ENCODE measurements at regions not wholly inside any gene's neighbourhood (a gene's known extent, or its start where the extent isn't known, plus 50 kb on each side); places are given as distances from the start of the nearest gene placed in this dataset.

DNA sequence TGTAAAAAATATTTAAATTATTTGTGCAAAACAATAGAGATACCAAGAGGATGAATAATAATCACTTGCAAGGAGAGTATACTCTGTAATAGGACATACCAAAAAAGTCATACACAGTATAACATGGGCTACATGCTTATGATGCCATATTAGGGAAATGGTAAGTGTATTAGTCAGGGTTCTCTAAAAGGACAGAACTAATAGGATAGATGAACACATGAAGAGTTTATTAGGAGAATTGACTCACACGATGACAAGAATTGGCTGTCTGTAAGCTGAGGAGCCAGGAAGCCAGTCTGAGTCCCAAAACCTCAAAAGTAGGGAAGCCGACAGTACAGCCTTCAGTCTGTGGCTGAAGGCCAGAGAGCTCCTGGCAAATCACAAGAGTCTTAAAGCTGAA, 151.2 kb downstream of the DTHD1 start:
- DNase-seq (ENCODE audit: low spot score, unreplicated experiment), result no peak
- Mint-ChIP-seq H3K4me1 (ENCODE audit: low read depth) (no peaks in the 10 kb centered on the region), H3K4me3 (ENCODE audit: low read depth) (no peak overlapping the region), H3K27me3 (no peaks in the 10 kb centered on the region), H3K36me3 (ENCODE audit: insufficient read depth) (no peaks in the 10 kb centered on the region), H3K9me3 (ENCODE audit: low read depth) (peaks cover 21% of the 10 kb centered on the region), H3K27ac (no peak overlapping the region)
- TF ChIP-seq, protein P1, sequence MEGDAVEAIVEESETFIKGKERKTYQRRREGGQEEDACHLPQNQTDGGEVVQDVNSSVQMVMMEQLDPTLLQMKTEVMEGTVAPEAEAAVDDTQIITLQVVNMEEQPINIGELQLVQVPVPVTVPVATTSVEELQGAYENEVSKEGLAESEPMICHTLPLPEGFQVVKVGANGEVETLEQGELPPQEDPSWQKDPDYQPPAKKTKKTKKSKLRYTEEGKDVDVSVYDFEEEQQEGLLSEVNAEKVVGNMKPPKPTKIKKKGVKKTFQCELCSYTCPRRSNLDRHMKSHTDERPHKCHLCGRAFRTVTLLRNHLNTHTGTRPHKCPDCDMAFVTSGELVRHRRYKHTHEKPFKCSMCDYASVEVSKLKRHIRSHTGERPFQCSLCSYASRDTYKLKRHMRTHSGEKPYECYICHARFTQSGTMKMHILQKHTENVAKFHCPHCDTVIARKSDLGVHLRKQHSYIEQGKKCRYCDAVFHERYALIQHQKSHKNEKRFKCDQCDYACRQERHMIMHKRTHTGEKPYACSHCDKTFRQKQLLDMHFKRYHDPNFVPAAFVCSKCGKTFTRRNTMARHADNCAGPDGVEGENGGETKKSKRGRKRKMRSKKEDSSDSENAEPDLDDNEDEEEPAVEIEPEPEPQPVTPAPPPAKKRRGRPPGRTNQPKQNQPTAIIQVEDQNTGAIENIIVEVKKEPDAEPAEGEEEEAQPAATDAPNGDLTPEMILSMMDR (IDR thresholded peaks at IDR 0.05; ENCODE audit: unreplicated experiment), result no peak

DNA sequence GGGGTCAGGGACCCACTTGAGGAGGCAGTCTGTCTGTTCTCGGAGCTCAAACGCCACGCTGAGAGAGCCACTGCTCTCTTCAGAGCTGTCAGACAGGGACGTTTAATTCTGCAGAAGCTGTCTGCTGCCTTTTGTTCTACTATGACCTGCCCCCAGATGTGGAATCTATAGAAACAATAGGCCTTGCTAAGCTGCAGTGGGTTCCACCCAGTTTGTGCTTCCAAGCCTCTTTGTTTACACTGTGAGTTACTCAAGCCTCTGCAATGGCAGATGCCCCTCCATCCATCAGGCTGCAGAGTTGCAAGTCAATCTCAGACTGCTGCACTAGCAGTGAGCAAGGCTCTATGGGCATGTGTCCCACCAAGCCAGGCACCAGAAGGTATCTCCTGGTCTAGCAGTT, 158.1 kb downstream of the DTHD1 start:
- peaks cover 12% of the 10 kb centered on the region for H3K9me3 Mint-ChIP-seq (ENCODE audit: low read depth)

DNA sequence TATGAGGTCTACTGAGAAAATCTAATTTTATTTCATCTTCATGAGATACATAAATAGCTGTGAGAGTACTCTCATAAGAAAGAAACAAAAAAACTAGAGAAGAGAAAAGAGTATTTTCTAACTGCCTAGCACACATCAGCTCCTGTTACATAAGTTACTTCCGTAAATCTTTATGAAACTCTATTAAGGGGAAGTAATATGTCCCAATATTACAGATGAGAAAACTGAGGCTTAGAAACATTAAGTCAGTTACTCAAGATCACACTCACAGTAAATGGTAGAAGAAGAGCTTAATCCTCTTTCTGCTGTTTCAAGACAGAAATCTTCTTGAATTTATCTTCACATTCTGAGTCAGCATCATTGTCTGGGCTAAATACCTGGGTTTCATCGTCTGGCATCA, 164.1 kb downstream of the DTHD1 start:
- H3K27me3 Mint-ChIP-seq, result no peaks in the 10 kb centered on the region
- H3K9me3 Mint-ChIP-seq (ENCODE audit: low read depth), result no peaks in the 10 kb centered on the region
- H3K36me3 Mint-ChIP-seq (ENCODE audit: insufficient read depth), result no peaks in the 10 kb centered on the region
- H3K4me3 Mint-ChIP-seq (ENCODE audit: low read depth), result no peak overlapping the region
- H3K4me1 Mint-ChIP-seq (ENCODE audit: low read depth), result no peaks in the 10 kb centered on the region
- TF ChIP-seq, protein P1 (IDR thresholded peaks at IDR 0.05; ENCODE audit: unreplicated experiment), result no peak
- DNase-seq (ENCODE audit: low spot score, unreplicated experiment), result no peak
- H3K27ac Mint-ChIP-seq, result no peak overlapping the region

More for the DNA sequence above, 158.1 kb downstream of the DTHD1 start:
- no peaks in the 10 kb centered on the region for H3K36me3 Mint-ChIP-seq (ENCODE audit: insufficient read depth)
- TF ChIP-seq, protein P1 (IDR thresholded peaks at IDR 0.05; ENCODE audit: unreplicated experiment), result no peak
- no peak overlapping the region for H3K4me3 Mint-ChIP-seq (ENCODE audit: low read depth)
- no peak for DNase-seq (ENCODE audit: low spot score, unreplicated experiment)
- no peak overlapping the region for H3K27ac Mint-ChIP-seq
- H3K4me1 Mint-ChIP-seq (ENCODE audit: low read depth), result no peaks in the 10 kb centered on the region
- H3K27me3 Mint-ChIP-seq, result no peaks in the 10 kb centered on the region

DNA sequence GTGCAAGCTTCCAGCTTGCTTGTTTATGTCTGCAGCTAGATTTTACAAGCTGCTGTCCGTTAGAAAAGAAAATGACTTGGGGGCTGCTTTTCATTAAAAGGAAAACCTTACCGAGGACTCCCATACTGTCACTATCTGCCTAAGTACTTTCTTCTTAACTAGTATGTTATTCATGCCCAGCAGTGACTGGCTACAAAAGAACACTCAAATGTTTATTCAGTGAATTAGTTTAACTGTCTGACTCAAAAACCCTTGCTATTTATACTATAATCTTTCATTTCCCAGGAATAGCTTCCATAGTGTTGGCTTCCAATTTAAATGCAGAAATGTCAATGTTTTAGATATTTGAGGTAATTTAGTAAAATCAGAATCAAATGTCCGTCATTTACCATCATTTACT, 164.9 kb downstream of the DTHD1 start:
- Mint-ChIP-seq H3K4me3 (ENCODE audit: low read depth) (no peak overlapping the region), H3K27ac (no peak overlapping the region), H3K27me3 (no peaks in the 10 kb centered on the region), H3K36me3 (ENCODE audit: insufficient read depth) (no peaks in the 10 kb centered on the region), H3K4me1 (ENCODE audit: low read depth) (no peaks in the 10 kb centered on the region), H3K9me3 (ENCODE audit: low read depth) (no peaks in the 10 kb centered on the region)
- TF ChIP-seq, protein P1 (IDR thresholded peaks at IDR 0.05; ENCODE audit: unreplicated experiment), result no peak
- no peak for DNase-seq (ENCODE audit: low spot score, unreplicated experiment)

DNA sequence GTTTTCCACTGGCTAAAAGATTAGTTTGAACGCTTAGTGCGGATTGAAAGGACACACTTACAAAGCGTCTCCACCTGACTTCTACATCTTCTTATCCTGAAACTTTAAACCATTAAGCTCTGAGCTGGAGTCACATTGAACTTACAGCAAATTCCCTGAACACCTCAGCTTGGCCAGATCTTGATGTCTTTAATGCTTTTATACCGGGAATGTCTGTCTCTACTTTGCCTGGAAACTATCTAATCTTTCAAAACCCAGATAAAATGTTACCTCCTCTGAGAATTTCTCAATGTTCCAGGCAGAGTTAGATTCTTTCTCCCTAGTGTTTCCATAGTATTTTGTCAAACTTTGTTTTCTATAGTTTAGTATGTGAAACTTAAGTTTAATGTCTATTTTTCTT, 179.9 kb downstream of the DTHD1 start:
- H3K4me3 Mint-ChIP-seq (ENCODE audit: low read depth), result no peak overlapping the region
- H3K36me3 Mint-ChIP-seq (ENCODE audit: insufficient read depth), result no peaks in the 10 kb centered on the region
- no peak overlapping the region for H3K27ac Mint-ChIP-seq
- TF ChIP-seq, protein P1 (IDR thresholded peaks at IDR 0.05; ENCODE audit: unreplicated experiment), result no peak
- H3K4me1 Mint-ChIP-seq (ENCODE audit: low read depth), result no peaks in the 10 kb centered on the region
- no peak for DNase-seq (ENCODE audit: low spot score, unreplicated experiment)
- H3K9me3 Mint-ChIP-seq (ENCODE audit: low read depth), result peaks cover 6% of the 10 kb centered on the region
- no peaks in the 10 kb centered on the region for H3K27me3 Mint-ChIP-seq
